K562 (cell line): ENCODE measurements at regions not wholly inside any gene's neighbourhood (a gene's known extent, or its start where the extent isn't known, plus 50 kb on each side); places are given as distances from the start of the nearest gene placed in this dataset.

Experiments
- ATAC-seq: fragments of 200-7000 bp; cut with Tn5 transposase; 3 replicates; pipeline ENCODE4 v1.9.1; 2020; ENCODE audit warnings: moderate library complexity
- BruUV-seq: library from RNA; stranded (reverse); fragments of 400-500 nt; replicated peaks from 2 replicates; lab custom pipeline; 2021; lab: Mats Ljungman, UMichigan
- CTCF ChIA-PET: fragments of 300-600 bp; formaldehyde crosslinking; extraction: SDS; loops from one replicate; lab custom pipeline; 2021; ENCODE audit warnings: low intra/inter-chr PET ratio; lab: Yijun Ruan, JAX
- POLR2A ChIA-PET: fragments of 300-600, 350-650 bp; sonication (Branson Sonifier 250); formaldehyde crosslinking; extraction: SDS; loops from one replicate; lab custom pipeline; 2021; ENCODE audit warnings: antibody characterized with exemption, inconsistent platforms; lab: Yijun Ruan, JAX
- DNase-seq, 4 experiments: peaks; one replicate each; pipeline versions ENCODE4 v3.0.0 to v3.0.0-alpha.2; 2011 to 2018; ENCODE audit warnings: low spot score in 3 of 4, mixed read lengths in 3 of 4; ENCODE audit errors: extremely low read depth in 1 of 4
- FAIRE-seq: peaks from 2 replicates; lab custom pipeline; 2011; peaks lifted over from hg19 to GRCh38; lab: Jason Lieb, UNC
- H2AFZ ChIP-seq: 2 replicates; pipeline ENCODE4 v1.6.0; 2011; ENCODE audit warnings: low read depth, low read length, control low read depth, inconsistent platforms
- H3K27ac ChIP-seq: fragments of 200-600 bp; 3 replicates; pipeline ENCODE4 v1.8.0; 2011; ENCODE audit warnings: low read depth, mild to moderate bottlenecking, control low read depth, inconsistent platforms, low read length, moderate library complexity, mixed read lengths; ENCODE audit errors: extremely low read depth
- H3K27me3 ChIP-seq, 2 experiments: fragments of 300-600 bp in 1 of 2; 2 replicates in 1 of 2; 3 replicates in 1 of 2; pipeline versions ENCODE4 v1.6.0 to v1.8.0; 2011; ENCODE audit warnings: inconsistent platforms in 2 of 2, low read length in 2 of 2, mild to moderate bottlenecking in 1 of 2, mixed read lengths in 1 of 2, moderate library complexity in 1 of 2; ENCODE audit not compliant: control insufficient read depth in 2 of 2, insufficient read depth in 2 of 2
- H3K36me3 ChIP-seq: fragments of 300-600 bp; 3 replicates; pipeline ENCODE4 v1.8.0; 2011; ENCODE audit warnings: mild to moderate bottlenecking, low read length, inconsistent platforms; ENCODE audit not compliant: control insufficient read depth, insufficient read depth
- H3K4me1 ChIP-seq, 2 experiments: fragments of 200-600 bp in 1 of 2; replicated peaks in 1 of 2; 2 replicates in 1 of 2; 3 replicates in 1 of 2; pipeline versions ENCODE4 v1.5.1 to v1.8.0; 2011; ENCODE audit warnings: inconsistent platforms in 2 of 2, low read length in 2 of 2, mild to moderate bottlenecking in 1 of 2, mixed read lengths in 1 of 2, moderate library complexity in 1 of 2; ENCODE audit not compliant: control insufficient read depth in 2 of 2, insufficient read depth in 2 of 2
- H3K4me2 ChIP-seq: 2 replicates; pipeline ENCODE4 v1.6.1; 2011; ENCODE audit warnings: low read length, control low read depth, inconsistent platforms, mixed read lengths; ENCODE audit not compliant: insufficient read depth
- H3K4me3 ChIP-seq: fragments of 200-600 bp; sonication (generic), shearing (Covaris generic); 2 replicates; pipeline ENCODE4 v1.5.1; 2016; ENCODE audit warnings: control low read depth, inconsistent platforms
- H3K79me2 ChIP-seq: fragments of 200-600 bp; 3 replicates; pipeline ENCODE4 v1.8.0; 2011; ENCODE audit warnings: low read length, inconsistent platforms; ENCODE audit not compliant: control insufficient read depth, insufficient read depth
- H3K9ac ChIP-seq, 2 experiments: 2 replicates each; pipeline versions ENCODE4 v1.6.0 to v1.6.1; 2011; ENCODE audit warnings: low read depth in 2 of 2, low read length in 2 of 2, control low read depth in 1 of 2, inconsistent platforms in 1 of 2, mild to moderate bottlenecking in 1 of 2, mixed read lengths in 1 of 2; ENCODE audit not compliant: insufficient read depth in 1 of 2
- H3K9me1 ChIP-seq: one replicate; pipeline ENCODE4 v1.6.0; 2011; ENCODE audit warnings: inconsistent platforms, mild to moderate bottlenecking, low read length, moderate library complexity; ENCODE audit not compliant: control insufficient read depth, insufficient read depth
- H3K9me3 ChIP-seq: replicated peaks from 2 replicates; pipeline ENCODE4 v1.5.1; 2011; ENCODE audit warnings: low read depth, low read length, inconsistent platforms; ENCODE audit not compliant: control insufficient read depth, insufficient read depth
- H4K20me1 ChIP-seq: replicated peaks from 2 replicates; pipeline ENCODE4 v1.6.1; 2011; ENCODE audit warnings: low read length, inconsistent platforms, mixed read lengths; ENCODE audit not compliant: control insufficient read depth, insufficient read depth
- ATF3 ChIP-seq, 2 experiments: fragments of 450-650 bp in 1 of 2; sonication (generic) in 1 of 2; formaldehyde crosslinking in 1 of 2; IDR thresholded peaks in 1 of 2; conservative IDR thresholded peaks in 1 of 2; 2 replicates each; pipeline versions ENCODE4 v1.6.1 to v1.8.1; 2016 to 2023; ENCODE audit warnings: mild to moderate bottlenecking in 2 of 2, moderate library complexity in 2 of 2, inconsistent platforms in 1 of 2, missing genetic modification reagents in 1 of 2
- BRF1 ChIP-seq: IDR thresholded peaks from 3 replicates; pipeline ENCODE4 v1.6.1; 2011; ENCODE audit warnings: borderline replicate concordance, mild to moderate bottlenecking; ENCODE audit not compliant: insufficient read length; ENCODE audit errors: extremely low read depth
- CBFA2T3 ChIP-seq: fragments of 450-650 bp; IDR thresholded peaks from 2 replicates; pipeline ENCODE4 v1.6.1; 2017
- ETS1 ChIP-seq: conservative IDR thresholded peaks from 2 replicates; pipeline ENCODE4 v1.6.1; 2011; ENCODE audit warnings: low read depth, mild to moderate bottlenecking, low read length; ENCODE audit not compliant: control insufficient read depth
- HNRNPUL1 ChIP-seq: fragments of 200-400 bp; formaldehyde crosslinking; IDR thresholded peaks from 2 replicates; pipeline ENCODE4 v1.6.1; 2017; ENCODE audit warnings: low read length
- HOXB6 ChIP-seq: fragments of 250-450 bp; sonication (Bioruptor Pico); IDR thresholded peaks from 2 replicates; pipeline ENCODE4 v1.5.1; 2022; ENCODE audit warnings: mild to moderate bottlenecking, borderline replicate concordance
- HSF4 ChIP-seq: fragments of 250-450 bp; sonication (Bioruptor Pico); IDR thresholded peaks from 2 replicates; pipeline ENCODE4 v2.1.2; 2022; ENCODE audit warnings: mild to moderate bottlenecking, moderate library complexity, borderline replicate concordance
- MTA3 ChIP-seq: fragments of 450-650 bp; formaldehyde crosslinking; IDR thresholded peaks from 2 replicates; pipeline ENCODE4 v1.6.1; 2017; ENCODE audit warnings: mild to moderate bottlenecking, borderline replicate concordance
- NCOA6 ChIP-seq: fragments of 450-650 bp; IDR thresholded peaks from 2 replicates; pipeline ENCODE4 v1.6.1; 2017; ENCODE audit warnings: mild to moderate bottlenecking
- NFE2 ChIP-seq: IDR thresholded peaks from 2 replicates; pipeline ENCODE4 v1.6.1; 2014; ENCODE audit warnings: antibody characterized with exemption, low read depth
- NFIX ChIP-seq: fragments of 250-450 bp; sonication (Bioruptor Pico); IDR thresholded peaks from 2 replicates; pipeline ENCODE4 v1.4.0; 2020; ENCODE audit warnings: low read depth, mild to moderate bottlenecking, moderate library complexity
- RBM14 ChIP-seq: fragments of 200-400 bp; formaldehyde crosslinking; IDR thresholded peaks from 2 replicates; pipeline ENCODE4 v1.6.1; 2018; ENCODE audit warnings: low read depth, mild to moderate bottlenecking, low read length, moderate library complexity, borderline replicate concordance; ENCODE audit not compliant: insufficient read depth
- RFX7 ChIP-seq: fragments of 250-450 bp; sonication (Bioruptor Pico); IDR thresholded peaks from 2 replicates; pipeline ENCODE4 v1.5.1; 2021; ENCODE audit warnings: mild to moderate bottlenecking
- SLC30A9 ChIP-seq: fragments of 250-450 bp; sonication (Bioruptor Pico); IDR thresholded peaks from 2 replicates; pipeline ENCODE4 v1.8.0; 2022; ENCODE audit warnings: mild to moderate bottlenecking, moderate library complexity
- TSC22D4 ChIP-seq: fragments of 450-650 bp; IDR thresholded peaks from 2 replicates; pipeline ENCODE4 v1.6.1; 2016; ENCODE audit warnings: missing genetic modification characterization, missing biosample characterization, control low read depth
- WHSC1 ChIP-seq: IDR thresholded peaks from one replicate; pipeline ENCODE4 v1.6.1; 2012; ENCODE audit warnings: low read length, control low read depth, inconsistent platforms
- YY1 ChIP-seq, 3 experiments: IDR thresholded peaks; 2 replicates each; pipeline ENCODE4 v1.6.1; 2011; ENCODE audit warnings: low read length in 2 of 3, mild to moderate bottlenecking in 2 of 3, moderate library complexity in 2 of 3, borderline replicate concordance in 1 of 3, control low read depth in 1 of 3, low read depth in 1 of 3; ENCODE audit not compliant: insufficient read depth in 3 of 3, insufficient replicate concordance in 2 of 3, control insufficient read depth in 1 of 3, insufficient read length in 1 of 3; ENCODE audit errors: extremely low read depth in 1 of 3
- ZNF449 ChIP-seq: fragments of 250-450 bp; sonication (Bioruptor Pico); IDR thresholded peaks from 2 replicates; pipeline ENCODE4 v1.8.0; 2022; ENCODE audit warnings: moderate library complexity, mild to moderate bottlenecking, inconsistent platforms
- WGBS: fragments of 100-300 bp; shearing (Covaris generic); methylation state at CpG from one replicate; pipeline ENCODE4 v1.1.6; 2016; ENCODE audit warnings: low coverage, mixed read lengths; ENCODE audit not compliant: insufficient coverage; ENCODE audit errors: missing lambda C conversion rate; 5-methylcytosine and 5-hydroxymethylcytosine counted together
- in situ Hi-C: fragments of 300-500 bp; cut with MboI; formaldehyde crosslinking; loops from 4 replicates; pipeline ENCODE4 v1.15.0; 2018; ENCODE audit warnings: inconsistent platforms, mixed read lengths
- intact Hi-C: fragments of 100-400 bp; cut with micrococcal nuclease; formaldehyde crosslinking; loops from 2 replicates; pipeline ENCODE4 v1.14.2; 2022

- FAIRE-seq: no peak
- ATAC-seq: no peak
- Histone ChIP-seq H3K4me3 (no peak overlapping the region), H3K9me3 (no peaks in the 10 kb centered on the region), H3K9ac (no peak overlapping the region), H3K36me3 (no peaks in the 10 kb centered on the region), H3K27ac (no peak overlapping the region), H4K20me1 (no peaks in the 10 kb centered on the region), H3K27me3 (no peaks in the 10 kb centered on the region), H3K4me2 (no peak overlapping the region), H3K4me1 (no peaks in the 10 kb centered on the region), H2AFZ (no peak overlapping the region), H3K79me2 (no peaks in the 10 kb centered on the region), H3K9me1 (no peaks in the 10 kb centered on the region)
- intact Hi-C loops (no loop called here), in situ Hi-C loops (no loop called here)
- ChIA-PET CTCF (no interaction called here), POLR2A (no interaction called here)
- WGBS: 0% methylated on average over 2 of the region's 2 CpGs
- DNase-seq: no peak
- BruUV-seq: no TSS peak
- TF ChIP-seq ZNF449 (CRISPR knock-in tag) (no peak), NFIX (CRISPR knock-in tag) (no peak), YY1 (IDR thresholded peaks at IDR 0.05; ENCODE audit: borderline replicate concordance in 1 of 3, control insufficient read depth in 1 of 3, extremely low read depth in 1 of 3, insufficient read depth in 3 of 3, insufficient read length in 1 of 3, insufficient replicate concordance in 2 of 3, low read depth in 1 of 3, low read length in 2 of 3) (no peak), HSF4 (CRISPR knock-in tag) (no peak), TSC22D4 (tag) (no peak), MTA3 (no peak), HNRNPUL1 (no peak), SLC30A9 (CRISPR knock-in tag) (no peak), HOXB6 (CRISPR knock-in tag) (no peak), WHSC1 (no peak), RFX7 (CRISPR knock-in tag) (no peak), ETS1 (no peak), NFE2 (no peak), NCOA6 (no peak), ATF3 (IDR thresholded peaks at IDR 0.05) (no peak), ATF3 (CRISPR knock-in tag; conservative IDR thresholded peaks at IDR 0.05) (no peak), CBFA2T3 (no peak), RBM14 (no peak), BRF1 (no peak)
Observed at GRCh38 chr12:58069268-58069963, 128.0 kb downstream of the ATP23 start.
